HEK293T (cell line): ENCODE measurements at regions not wholly inside any gene's neighbourhood (a gene's known extent, or its start where the extent isn't known, plus 50 kb on each side); places are given as distances from the start of the nearest gene placed in this dataset.

Experiments
- CTCF ChIA-PET: fragments of 350-600 bp; formaldehyde crosslinking; extraction: SDS; loops from one replicate; lab custom pipeline; 2021; ENCODE audit warnings: antibody characterized with exemption, inconsistent platforms; lab: Yijun Ruan, JAX
- POLR2A ChIA-PET: fragments of 350-600 bp; formaldehyde crosslinking; extraction: SDS; loops from one replicate; lab custom pipeline; 2020; ENCODE audit warnings: antibody characterized with exemption, inconsistent platforms; lab: Yijun Ruan, JAX
- DNase-seq: peaks from one replicate; pipeline ENCODE4 v3.0.0; 2012; ENCODE audit warnings: mixed read lengths; ENCODE audit errors: extremely low spot score
- ARNT ChIP-seq: fragments of 450-650 bp; IDR thresholded peaks from 2 replicates; pipeline ENCODE4 v1.6.1; 2017; ENCODE audit warnings: mild to moderate bottlenecking
- BHLHE40 ChIP-seq: fragments of 450-650 bp; IDR thresholded peaks from 2 replicates; pipeline ENCODE4 v1.6.1; 2016; ENCODE audit warnings: mild to moderate bottlenecking, moderate library complexity, borderline replicate concordance
- CTBP1 ChIP-seq: fragments of 450-650 bp; IDR thresholded peaks from 2 replicates; pipeline ENCODE4 v1.6.1; 2016; ENCODE audit warnings: borderline replicate concordance
- ELF4 ChIP-seq: fragments of 450-650 bp; IDR thresholded peaks from 2 replicates; pipeline ENCODE4 v1.6.1; 2017; ENCODE audit warnings: antibody characterized with exemption
- FOXA1 ChIP-seq: fragments of 450-650 bp; IDR thresholded peaks from 2 replicates; pipeline ENCODE4 v1.6.1; 2016; ENCODE audit warnings: mild to moderate bottlenecking
- FOXK2 ChIP-seq: fragments of 450-650 bp; IDR thresholded peaks from 2 replicates; pipeline ENCODE4 v1.6.1; 2016; ENCODE audit warnings: mild to moderate bottlenecking
- FOXM1 ChIP-seq: fragments of 450-650 bp; IDR thresholded peaks from 2 replicates; pipeline ENCODE4 v1.6.1; 2017; ENCODE audit warnings: mild to moderate bottlenecking, borderline replicate concordance
- HDGF ChIP-seq: fragments of 450-650 bp; IDR thresholded peaks from 2 replicates; pipeline ENCODE4 v1.6.1; 2017; ENCODE audit warnings: antibody characterized with exemption, borderline replicate concordance
- L3MBTL2 ChIP-seq: fragments of 450-650 bp; conservative IDR thresholded peaks from 2 replicates; pipeline ENCODE4 v1.6.1; 2016; ENCODE audit warnings: mild to moderate bottlenecking
- LEF1 ChIP-seq: fragments of 450-650 bp; IDR thresholded peaks from 2 replicates; pipeline ENCODE4 v1.6.1; 2017; ENCODE audit warnings: mild to moderate bottlenecking, borderline replicate concordance
- NFRKB ChIP-seq: fragments of 450-650 bp; IDR thresholded peaks from 2 replicates; pipeline ENCODE4 v1.6.1; 2016; ENCODE audit warnings: mild to moderate bottlenecking, moderate library complexity
- SP1 ChIP-seq: fragments of 450-650 bp; IDR thresholded peaks from 2 replicates; pipeline ENCODE4 v1.6.1; 2017
- SUZ12 ChIP-seq: fragments of 450-650 bp; IDR thresholded peaks from 2 replicates; pipeline ENCODE4 v1.6.1; 2016; ENCODE audit warnings: mild to moderate bottlenecking
- TARDBP ChIP-seq: fragments of 450-650 bp; IDR thresholded peaks from 2 replicates; pipeline ENCODE4 v1.6.1; 2016
- ZNF384 ChIP-seq: fragments of 450-650 bp; IDR thresholded peaks from 2 replicates; pipeline ENCODE4 v1.6.1; 2016
- TF ChIP-seq, protein P1 (sequence below): fragments of 450-650 bp; IDR thresholded peaks from 2 replicates; pipeline ENCODE4 v1.6.1; 2016

DNA sequence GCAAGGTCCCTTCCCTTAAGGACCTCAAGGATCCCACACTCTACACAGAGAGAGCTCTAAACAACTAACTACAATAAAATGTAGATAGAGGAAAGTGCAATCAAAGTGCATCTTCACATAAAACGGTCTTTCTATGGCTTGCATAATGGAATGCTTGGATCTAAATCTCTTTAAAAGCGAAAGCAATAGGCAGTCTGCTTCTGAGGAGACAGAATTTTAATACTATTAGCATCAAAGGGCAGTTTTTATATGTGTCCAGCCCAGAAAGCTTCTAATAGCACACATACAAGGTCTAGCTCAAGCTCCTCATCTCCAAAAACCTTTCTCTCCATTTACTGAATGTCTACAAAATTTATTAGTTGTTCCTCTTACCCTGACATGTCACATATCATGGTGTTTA is 101.5 kb upstream of the C1GALT1 start:
- POLR2A ChIA-PET: no interaction called here
- DNase-seq: no peak
- CTCF ChIA-PET: interaction anchor here (0.7 to 1.0 kb wide), 2 partner anchors 22 to 148 kb away, joined by 3 to 4 read pairs; no protein-coding TSS in a partner anchor
- TF ChIP-seq FOXA1: no peak
- no peak for TF ChIP-seq NFRKB
- TF ChIP-seq CTBP1: no peak
- TF ChIP-seq ZNF384: no peak
- TF ChIP-seq TARDBP: no peak
- no peak for TF ChIP-seq LEF1
- no peak for TF ChIP-seq HDGF
- no peak for TF ChIP-seq ELF4
- no peak for TF ChIP-seq FOXK2
- no peak for TF ChIP-seq L3MBTL2
- TF ChIP-seq FOXM1: no peak
- no peak for TF ChIP-seq BHLHE40
- TF ChIP-seq ARNT: no peak
- TF ChIP-seq, protein P1, sequence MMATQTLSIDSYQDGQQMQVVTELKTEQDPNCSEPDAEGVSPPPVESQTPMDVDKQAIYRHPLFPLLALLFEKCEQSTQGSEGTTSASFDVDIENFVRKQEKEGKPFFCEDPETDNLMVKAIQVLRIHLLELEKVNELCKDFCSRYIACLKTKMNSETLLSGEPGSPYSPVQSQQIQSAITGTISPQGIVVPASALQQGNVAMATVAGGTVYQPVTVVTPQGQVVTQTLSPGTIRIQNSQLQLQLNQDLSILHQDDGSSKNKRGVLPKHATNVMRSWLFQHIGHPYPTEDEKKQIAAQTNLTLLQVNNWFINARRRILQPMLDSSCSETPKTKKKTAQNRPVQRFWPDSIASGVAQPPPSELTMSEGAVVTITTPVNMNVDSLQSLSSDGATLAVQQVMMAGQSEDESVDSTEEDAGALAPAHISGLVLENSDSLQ: no peak
- TF ChIP-seq SP1: no peak
- no peak for TF ChIP-seq SUZ12

DNA sequence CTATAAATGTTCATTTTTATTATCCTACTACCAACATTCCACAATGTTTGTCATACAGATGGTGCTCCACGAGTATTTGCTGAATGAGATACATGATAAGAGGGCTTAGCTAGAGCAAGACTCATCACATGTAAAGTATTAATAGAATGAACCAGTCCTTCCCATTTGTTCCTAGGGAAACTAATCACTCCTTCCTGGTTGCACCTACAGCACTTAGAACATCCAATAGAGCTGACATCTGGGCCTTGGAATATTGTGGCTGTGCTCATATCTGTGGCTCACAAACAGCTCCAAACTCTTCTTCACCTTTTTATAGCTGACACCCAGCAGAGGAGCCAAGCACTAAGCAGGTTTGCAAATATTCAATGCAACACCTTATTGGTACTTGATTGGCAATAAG is 91.9 kb upstream of the C1GALT1 start:
- POLR2A ChIA-PET: interaction anchor here (0.8 kb wide), 1 partner anchor 9 kb away, joined by 3 read pairs; no protein-coding TSS in a partner anchor
- TF ChIP-seq L3MBTL2 (no peak), SUZ12 (no peak), BHLHE40 (no peak), HDGF (no peak), ELF4 (no peak), FOXK2 (no peak), NFRKB (no peak), ZNF384 (no peak)
- DNase-seq: no peak
- CTCF ChIA-PET: interaction anchor here (1.7 kb wide), 1 partner anchor 13 kb away, joined by 4 read pairs; no protein-coding TSS in a partner anchor

DNA sequence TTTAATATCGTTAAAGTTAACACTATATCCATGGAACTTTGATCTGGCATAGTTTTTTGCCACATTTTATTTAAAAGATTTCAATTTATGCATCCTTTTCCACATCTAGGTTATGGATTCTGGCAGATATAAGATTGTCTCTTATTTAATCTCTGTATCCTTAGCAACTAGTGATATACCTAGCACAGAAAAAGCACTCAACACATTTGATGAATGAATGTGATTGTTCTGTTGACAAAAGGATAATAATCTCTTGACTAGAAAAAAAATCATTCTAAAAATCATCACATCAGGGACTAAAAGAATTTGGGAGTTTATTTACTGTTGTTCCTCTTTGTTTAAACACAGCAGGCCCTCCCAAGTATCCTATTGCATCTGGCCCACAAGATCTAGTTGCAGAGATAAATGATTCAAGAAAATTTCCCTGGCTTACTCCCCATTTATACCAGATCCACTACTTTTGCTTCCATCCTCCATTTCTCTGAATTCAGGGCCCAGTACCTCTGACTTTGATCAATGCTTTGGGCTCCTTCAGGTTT is 84.0 kb upstream of the C1GALT1 start:
- DNase-seq: no peak
- ChIA-PET POLR2A (no interaction called here), CTCF (no interaction called here)
- TF ChIP-seq SUZ12 (no peak), NFRKB (no peak), SP1 (no peak), TARDBP (no peak), CTBP1 (no peak), ZNF384 (no peak), HDGF (no peak), L3MBTL2 (no peak), BHLHE40 (no peak), ELF4 (no peak), ARNT (no peak), FOXA1 (no peak), FOXM1 (no peak), LEF1 (no peak), FOXK2 (no peak)
- TF ChIP-seq, protein P1: no peak

DNA sequence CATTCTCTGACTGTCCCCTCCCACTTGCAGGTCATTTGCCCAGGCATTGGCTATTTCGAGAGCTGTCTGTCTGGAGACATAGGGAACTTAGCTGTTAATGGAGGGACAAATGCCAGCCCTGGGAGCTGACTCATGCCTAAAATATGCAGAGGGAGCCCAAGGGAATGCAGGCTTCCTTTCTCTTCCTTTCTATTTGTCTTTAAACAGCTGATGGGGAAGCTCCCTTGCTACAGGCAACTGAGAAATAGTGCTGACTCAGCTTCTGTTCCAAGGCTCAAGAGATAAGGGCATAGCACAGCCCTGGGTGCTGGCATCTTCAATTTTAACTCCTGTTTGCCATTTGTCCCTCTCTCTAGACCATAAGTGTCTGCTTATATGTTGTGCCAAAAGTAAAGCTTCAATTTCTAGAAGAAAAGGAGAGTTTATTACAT is 82.7 kb upstream of the C1GALT1 start:
- CTCF ChIA-PET: interaction anchor here (0.8 kb wide), 1 partner anchor 158 kb away, joined by 3 read pairs; no protein-coding TSS in a partner anchor
- peak; percentile 31 for DNase-seq
- POLR2A ChIA-PET: interaction anchor here (0.9 to 1.3 kb wide), 2 partner anchors 9 to 82 kb away, joined by 3 read pairs; partner anchors contain the start of gene C1GALT1
- TF ChIP-seq FOXK2: no peak
- no peak for TF ChIP-seq FOXA1
- no peak for TF ChIP-seq NFRKB
- TF ChIP-seq, protein P1: no peak
- no peak for TF ChIP-seq LEF1
- no peak for TF ChIP-seq HDGF
- no peak for TF ChIP-seq ARNT
- TF ChIP-seq SP1: no peak
- no peak for TF ChIP-seq ELF4
- no peak for TF ChIP-seq TARDBP
- TF ChIP-seq FOXM1: no peak
- no peak for TF ChIP-seq CTBP1
- TF ChIP-seq L3MBTL2: no peak
- no peak for TF ChIP-seq BHLHE40
- TF ChIP-seq SUZ12: no peak
- TF ChIP-seq ZNF384: no peak

DNA sequence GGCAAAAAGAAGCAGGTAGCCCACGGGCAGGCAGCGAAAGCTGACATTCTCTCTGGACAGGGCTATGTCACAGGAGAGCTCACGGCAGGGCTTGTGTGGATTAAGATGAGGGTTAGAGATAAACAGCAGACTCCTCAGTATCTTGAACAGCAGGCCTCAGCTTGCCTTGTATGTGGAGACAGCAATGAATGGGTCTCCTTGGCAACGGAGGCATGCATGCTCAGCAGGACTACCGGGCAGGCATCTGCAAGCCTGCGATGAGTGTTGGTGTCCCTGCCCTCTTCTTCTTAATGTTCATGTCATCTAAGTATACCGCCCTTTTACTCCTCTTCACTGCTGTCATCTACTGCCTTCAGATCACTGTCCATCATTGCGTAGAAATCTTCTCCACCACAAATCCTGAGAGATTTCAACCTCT is 81.9 kb upstream of the C1GALT1 start:
- TF ChIP-seq ARNT: no peak
- TF ChIP-seq SUZ12: no peak
- TF ChIP-seq NFRKB: no peak
- no peak for TF ChIP-seq FOXA1
- no peak for TF ChIP-seq ZNF384
- TF ChIP-seq FOXK2: no peak
- TF ChIP-seq TARDBP: no peak
- no peak for TF ChIP-seq FOXM1
- no peak for TF ChIP-seq SP1
- TF ChIP-seq HDGF: no peak
- CTCF ChIA-PET: no interaction called here
- DNase-seq: no peak
- POLR2A ChIA-PET: interaction anchor here (1.3 kb wide), 1 partner anchor 10 kb away, joined by 3 read pairs; no protein-coding TSS in a partner anchor
